ENCODE measurements at regions not wholly inside any gene's neighbourhood (a gene's known extent, or its start where the extent isn't known, plus 50 kb on each side); places are given as distances from the start of the nearest gene placed in this dataset.

DNA sequence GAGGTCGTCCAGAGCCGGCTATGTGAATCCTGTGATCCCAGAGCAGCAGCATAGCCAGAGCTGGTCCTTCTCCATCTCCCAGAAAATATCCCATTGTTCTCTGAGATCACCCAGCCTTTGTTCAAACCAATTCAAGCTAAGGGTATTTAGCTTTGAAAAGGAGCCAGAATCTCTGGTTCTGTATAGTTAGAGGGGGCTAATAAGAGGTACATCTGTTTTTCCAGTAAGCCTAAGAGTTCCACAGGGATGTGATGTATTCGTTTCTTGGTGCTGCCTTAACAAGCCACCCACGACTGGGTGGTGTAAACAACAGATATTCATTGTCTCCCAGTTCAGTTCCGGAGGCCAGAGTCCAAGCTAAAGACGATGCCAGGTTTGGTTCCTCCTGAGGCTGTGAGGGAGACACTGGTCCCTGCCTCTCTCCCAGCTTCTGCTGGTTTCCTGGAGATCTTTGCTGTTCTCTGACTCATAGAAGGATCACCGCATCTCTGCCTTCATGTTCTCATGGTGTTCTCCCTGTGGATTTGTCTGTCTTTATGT, 344.8 kb downstream of the MTRR start (continued):
- TF ChIP-seq, protein P1, sequence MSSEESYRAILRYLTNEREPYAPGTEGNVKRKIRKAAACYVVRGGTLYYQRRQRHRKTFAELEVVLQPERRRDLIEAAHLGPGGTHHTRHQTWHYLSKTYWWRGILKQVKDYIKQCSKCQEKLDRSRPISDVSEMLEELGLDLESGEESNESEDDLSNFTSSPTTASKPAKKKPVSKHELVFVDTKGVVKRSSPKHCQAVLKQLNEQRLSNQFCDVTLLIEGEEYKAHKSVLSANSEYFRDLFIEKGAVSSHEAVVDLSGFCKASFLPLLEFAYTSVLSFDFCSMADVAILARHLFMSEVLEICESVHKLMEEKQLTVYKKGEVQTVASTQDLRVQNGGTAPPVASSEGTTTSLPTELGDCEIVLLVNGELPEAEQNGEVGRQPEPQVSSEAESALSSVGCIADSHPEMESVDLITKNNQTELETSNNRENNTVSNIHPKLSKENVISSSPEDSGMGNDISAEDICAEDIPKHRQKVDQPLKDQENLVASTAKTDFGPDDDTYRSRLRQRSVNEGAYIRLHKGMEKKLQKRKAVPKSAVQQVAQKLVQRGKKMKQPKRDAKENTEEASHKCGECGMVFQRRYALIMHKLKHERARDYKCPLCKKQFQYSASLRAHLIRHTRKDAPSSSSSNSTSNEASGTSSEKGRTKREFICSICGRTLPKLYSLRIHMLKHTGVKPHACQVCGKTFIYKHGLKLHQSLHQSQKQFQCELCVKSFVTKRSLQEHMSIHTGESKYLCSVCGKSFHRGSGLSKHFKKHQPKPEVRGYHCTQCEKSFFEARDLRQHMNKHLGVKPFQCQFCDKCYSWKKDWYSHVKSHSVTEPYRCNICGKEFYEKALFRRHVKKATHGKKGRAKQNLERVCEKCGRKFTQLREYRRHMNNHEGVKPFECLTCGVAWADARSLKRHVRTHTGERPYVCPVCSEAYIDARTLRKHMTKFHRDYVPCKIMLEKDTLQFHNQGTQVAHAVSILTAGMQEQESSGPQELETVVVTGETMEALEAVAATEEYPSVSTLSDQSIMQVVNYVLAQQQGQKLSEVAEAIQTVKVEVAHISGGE (CRISPR knock-in tag; IDR thresholded peaks at IDR 0.05) = no peak
- TF ChIP-seq NBN (IDR thresholded peaks at IDR 0.05) (no peak), HDGF (IDR thresholded peaks at IDR 0.05) (no peak)
- TF ChIP-seq, protein P2, sequence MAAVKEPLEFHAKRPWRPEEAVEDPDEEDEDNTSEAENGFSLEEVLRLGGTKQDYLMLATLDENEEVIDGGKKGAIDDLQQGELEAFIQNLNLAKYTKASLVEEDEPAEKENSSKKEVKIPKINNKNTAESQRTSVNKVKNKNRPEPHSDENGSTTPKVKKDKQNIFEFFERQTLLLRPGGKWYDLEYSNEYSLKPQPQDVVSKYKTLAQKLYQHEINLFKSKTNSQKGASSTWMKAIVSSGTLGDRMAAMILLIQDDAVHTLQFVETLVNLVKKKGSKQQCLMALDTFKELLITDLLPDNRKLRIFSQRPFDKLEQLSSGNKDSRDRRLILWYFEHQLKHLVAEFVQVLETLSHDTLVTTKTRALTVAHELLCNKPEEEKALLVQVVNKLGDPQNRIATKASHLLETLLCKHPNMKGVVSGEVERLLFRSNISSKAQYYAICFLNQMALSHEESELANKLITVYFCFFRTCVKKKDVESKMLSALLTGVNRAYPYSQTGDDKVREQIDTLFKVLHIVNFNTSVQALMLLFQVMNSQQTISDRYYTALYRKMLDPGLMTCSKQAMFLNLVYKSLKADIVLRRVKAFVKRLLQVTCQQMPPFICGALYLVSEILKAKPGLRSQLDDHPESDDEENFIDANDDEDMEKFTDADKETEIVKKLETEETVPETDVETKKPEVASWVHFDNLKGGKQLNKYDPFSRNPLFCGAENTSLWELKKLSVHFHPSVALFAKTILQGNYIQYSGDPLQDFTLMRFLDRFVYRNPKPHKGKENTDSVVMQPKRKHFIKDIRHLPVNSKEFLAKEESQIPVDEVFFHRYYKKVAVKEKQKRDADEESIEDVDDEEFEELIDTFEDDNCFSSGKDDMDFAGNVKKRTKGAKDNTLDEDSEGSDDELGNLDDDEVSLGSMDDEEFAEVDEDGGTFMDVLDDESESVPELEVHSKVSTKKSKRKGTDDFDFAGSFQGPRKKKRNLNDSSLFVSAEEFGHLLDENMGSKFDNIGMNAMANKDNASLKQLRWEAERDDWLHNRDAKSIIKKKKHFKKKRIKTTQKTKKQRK (IDR thresholded peaks at IDR 0.05; ENCODE audit: low read depth, low read length) = no peak
- TF ChIP-seq, protein P3, sequence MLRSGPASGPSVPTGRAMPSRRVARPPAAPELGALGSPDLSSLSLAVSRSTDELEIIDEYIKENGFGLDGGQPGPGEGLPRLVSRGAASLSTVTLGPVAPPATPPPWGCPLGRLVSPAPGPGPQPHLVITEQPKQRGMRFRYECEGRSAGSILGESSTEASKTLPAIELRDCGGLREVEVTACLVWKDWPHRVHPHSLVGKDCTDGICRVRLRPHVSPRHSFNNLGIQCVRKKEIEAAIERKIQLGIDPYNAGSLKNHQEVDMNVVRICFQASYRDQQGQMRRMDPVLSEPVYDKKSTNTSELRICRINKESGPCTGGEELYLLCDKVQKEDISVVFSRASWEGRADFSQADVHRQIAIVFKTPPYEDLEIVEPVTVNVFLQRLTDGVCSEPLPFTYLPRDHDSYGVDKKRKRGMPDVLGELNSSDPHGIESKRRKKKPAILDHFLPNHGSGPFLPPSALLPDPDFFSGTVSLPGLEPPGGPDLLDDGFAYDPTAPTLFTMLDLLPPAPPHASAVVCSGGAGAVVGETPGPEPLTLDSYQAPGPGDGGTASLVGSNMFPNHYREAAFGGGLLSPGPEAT (IDR thresholded peaks at IDR 0.05; ENCODE audit: low read depth) = no peak
- TF ChIP-seq, protein P4, sequence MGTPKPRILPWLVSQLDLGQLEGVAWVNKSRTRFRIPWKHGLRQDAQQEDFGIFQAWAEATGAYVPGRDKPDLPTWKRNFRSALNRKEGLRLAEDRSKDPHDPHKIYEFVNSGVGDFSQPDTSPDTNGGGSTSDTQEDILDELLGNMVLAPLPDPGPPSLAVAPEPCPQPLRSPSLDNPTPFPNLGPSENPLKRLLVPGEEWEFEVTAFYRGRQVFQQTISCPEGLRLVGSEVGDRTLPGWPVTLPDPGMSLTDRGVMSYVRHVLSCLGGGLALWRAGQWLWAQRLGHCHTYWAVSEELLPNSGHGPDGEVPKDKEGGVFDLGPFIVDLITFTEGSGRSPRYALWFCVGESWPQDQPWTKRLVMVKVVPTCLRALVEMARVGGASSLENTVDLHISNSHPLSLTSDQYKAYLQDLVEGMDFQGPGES (IDR thresholded peaks at IDR 0.05) = no peak

Data from GM12878 (cell line).